ENCODE measurements at regions not wholly inside any gene's neighbourhood (a gene's known extent, or its start where the extent isn't known, plus 50 kb on each side); places are given as distances from the start of the nearest gene placed in this dataset.

GRCh38 chr17:79515646-79516571 lies 94.9 kb downstream of the RBFOX3 start:
- no peak for TF ChIP-seq CTCF (conservative IDR thresholded peaks at IDR 0.05; ENCODE audit: low read length)
- TF ChIP-seq EZH2phosphoT487 (IDR thresholded peaks at IDR 0.05; ENCODE audit: borderline replicate concordance), result no peak
